Hepatic stellate cell (primary cell): ENCODE measurements at regions not wholly inside any gene's neighbourhood (a gene's known extent, or its start where the extent isn't known, plus 50 kb on each side); places are given as distances from the start of the nearest gene placed in this dataset.

Experiments
- DNase-seq: peaks from one replicate; pipeline ENCODE4 v3.0.0; 2011; ENCODE audit warnings: low spot score

GRCh38 chr3:102230057-102230456 lies 204.8 kb upstream of the ZPLD1 start:
- DNase-seq: no peak

- no peak for DNase-seq
Observed at GRCh38 chr3:102233881-102234280, 200.9 kb upstream of the ZPLD1 start.

GRCh38 chr3:102235679-102236078 lies 199.1 kb upstream of the ZPLD1 start:
- DNase-seq: no peak

GRCh38 chr3:102237181-102237580 lies 197.6 kb upstream of the ZPLD1 start:
- no peak for DNase-seq

- DNase-seq: no peak
Observed at GRCh38 chr3:102237838-102238237, 197.0 kb upstream of the ZPLD1 start.

GRCh38 chr3:102238362-102238761 lies 196.5 kb upstream of the ZPLD1 start:
- DNase-seq: no peak

- no peak for DNase-seq
Observed at GRCh38 chr3:102240720-102241119, 194.1 kb upstream of the ZPLD1 start.

- no peak for DNase-seq
Observed at GRCh38 chr3:102248981-102249705, 185.7 kb upstream of the ZPLD1 start.

GRCh38 chr3:102255736-102256135 lies 179.1 kb upstream of the ZPLD1 start:
- no peak for DNase-seq

- no peak for DNase-seq
Observed at GRCh38 chr3:102258666-102259227, 176.1 kb upstream of the ZPLD1 start.

- DNase-seq: no peak
Observed at GRCh38 chr3:102259663-102260062, 175.2 kb upstream of the ZPLD1 start.

- no peak for DNase-seq
Observed at GRCh38 chr3:102265720-102266119, 169.1 kb upstream of the ZPLD1 start.

GRCh38 chr3:102269406-102269805 lies 165.4 kb upstream of the ZPLD1 start:
- DNase-seq: no peak

GRCh38 chr3:102290241-102290640 lies 144.6 kb upstream of the ZPLD1 start:
- no peak for DNase-seq

GRCh38 chr3:102295756-102296155 lies 139.1 kb upstream of the ZPLD1 start:
- DNase-seq: no peak

GRCh38 chr3:102297072-102297658 lies 137.7 kb upstream of the ZPLD1 start:
- no peak for DNase-seq

- DNase-seq: no peak
Observed at GRCh38 chr3:102299125-102299877, 135.5 kb upstream of the ZPLD1 start.

- no peak for DNase-seq
Observed at GRCh38 chr3:102301155-102301880, 133.5 kb upstream of the ZPLD1 start.

GRCh38 chr3:102302020-102302419 lies 132.8 kb upstream of the ZPLD1 start:
- no peak for DNase-seq

GRCh38 chr3:102304550-102304949 lies 130.3 kb upstream of the ZPLD1 start:
- DNase-seq: no peak

GRCh38 chr3:102307442-102307841 lies 127.4 kb upstream of the ZPLD1 start:
- DNase-seq: no peak

- DNase-seq: no peak
Observed at GRCh38 chr3:102329066-102329465, 105.7 kb upstream of the ZPLD1 start.
